NCI-H345 treated with DMSO at 0.1 percent for 48 hours (cell line): ENCODE measurements at regions not wholly inside any gene's neighbourhood (a gene's known extent, or its start where the extent isn't known, plus 50 kb on each side); places are given as distances from the start of the nearest gene placed in this dataset.
"Not testable (repeated sequence)": the region's sequence is repeated elsewhere in the genome, so short reads cannot be mapped to it uniquely, and the experiment has no call there.

Source experiments
- DNase-seq: peaks from one replicate; lab custom pipeline; 2025; ENCODE audit not compliant: unreplicated experiment; lab: John Stamatoyannopoulos, UW

GRCh38 chr1:114270282-114270681 lies 116.6 kb upstream of the SYT6 start:
- DNase-seq = no peak

GRCh38 chr1:114269539-114269938 lies 115.9 kb upstream of the SYT6 start:
- no peak for DNase-seq

GRCh38 chr1:114263343-114263742 lies 109.7 kb upstream of the SYT6 start:
- no peak for DNase-seq

- DNase-seq = no peak
Observed at GRCh38 chr1:114262337-114262736, 108.7 kb upstream of the SYT6 start.

- DNase-seq = no peak
Observed at GRCh38 chr1:114260805-114261484, 107.3 kb upstream of the SYT6 start.

GRCh38 chr1:114259511-114260160 lies 106.0 kb upstream of the SYT6 start:
- DNase-seq = no peak

- no peak for DNase-seq
Observed at GRCh38 chr1:114258633-114259032, 105.0 kb upstream of the SYT6 start.

GRCh38 chr1:114258074-114258473 lies 104.4 kb upstream of the SYT6 start:
- no peak for DNase-seq

GRCh38 chr1:114257554-114257953 lies 103.9 kb upstream of the SYT6 start:
- no peak for DNase-seq

- DNase-seq = no peak
Observed at GRCh38 chr1:114253900-114254299, 100.2 kb upstream of the SYT6 start.

- DNase-seq = no peak
Observed at GRCh38 chr1:114251573-114251939, 97.9 kb upstream of the SYT6 start.

- DNase-seq = no peak
Observed at GRCh38 chr1:114250683-114251572, 97.3 kb upstream of the SYT6 start.

GRCh38 chr1:114249691-114250090 lies 96.0 kb upstream of the SYT6 start:
- DNase-seq = no peak

GRCh38 chr1:114248162-114248561 lies 94.5 kb upstream of the SYT6 start:
- no peak for DNase-seq

- DNase-seq = not testable (repeated sequence)
Observed at GRCh38 chr1:114242531-114243210, 89.0 kb upstream of the SYT6 start.

GRCh38 chr1:114238053-114238452 lies 84.4 kb upstream of the SYT6 start:
- DNase-seq = no peak

GRCh38 chr1:114236517-114236916 lies 82.8 kb upstream of the SYT6 start:
- no peak for DNase-seq

GRCh38 chr1:114235960-114236359 lies 82.3 kb upstream of the SYT6 start:
- peak; percentile 53 for DNase-seq

GRCh38 chr1:114235281-114235680 lies 81.6 kb upstream of the SYT6 start:
- DNase-seq = no peak

GRCh38 chr1:114234408-114235124 lies 80.9 kb upstream of the SYT6 start:
- DNase-seq = no peak

- no peak for DNase-seq
Observed at GRCh38 chr1:114232691-114233090, 79.0 kb upstream of the SYT6 start.
